ENCODE measurements at regions not wholly inside any gene's neighbourhood (a gene's known extent, or its start where the extent isn't known, plus 50 kb on each side); places are given as distances from the start of the nearest gene placed in this dataset.

- H3K27ac ChIP-seq (ENCODE audit: insufficient read depth, low read depth, low read length) = no peak overlapping the region
- FAIRE-seq = no peak
- BruUV-seq (replicated peaks) = no TSS peak
- no peak overlapping the region for H2AFZ ChIP-seq (ENCODE audit: low read depth, low read length)
- CTCF ChIA-PET = no interaction called here
- DNase-seq (ENCODE audit: low read depth, low spot score) = no peak
- H3K9ac ChIP-seq (replicated peaks; ENCODE audit: extremely low read depth, insufficient read depth, low read length) = no peak overlapping the region
- POLR2A ChIA-PET = no interaction called here
- no peak overlapping the region for H3K4me3 ChIP-seq (replicated peaks in 1 of 3; ENCODE audit: insufficient read depth in 1 of 3, low read depth in 1 of 3, low read length in 3 of 3)
- H3K9me1 ChIP-seq (replicated peaks; ENCODE audit: control insufficient read depth, extremely low read depth, insufficient read depth, low read length) = no peaks in the 10 kb centered on the region
- dilution Hi-C loops (cut with MboI; ENCODE audit: extremely low pct_ligation_motif_present, low sequenced_read_pairs) = no loop called here
- no peaks in the 10 kb centered on the region for H4K20me1 ChIP-seq (replicated peaks; ENCODE audit: control insufficient read depth, extremely low read depth, insufficient read depth, low read length)
- H3K36me3 ChIP-seq (ENCODE audit: control insufficient read depth in 2 of 2, extremely low read depth in 1 of 2, insufficient read depth in 2 of 2, low read length in 2 of 2) = no peaks in the 10 kb centered on the region
- no peaks in the 10 kb centered on the region for H3K27me3 ChIP-seq (ENCODE audit: control insufficient read depth in 2 of 2, insufficient read depth in 2 of 2, low read length in 2 of 2)
- no peaks in the 10 kb centered on the region for H3K4me1 ChIP-seq (ENCODE audit: control insufficient read depth, extremely low read depth, insufficient read depth, low read length)
- no peak overlapping the region for H3K4me2 ChIP-seq (ENCODE audit: insufficient read depth, low read length)
- no peaks in the 10 kb centered on the region for H3K79me2 ChIP-seq (ENCODE audit: control insufficient read depth, insufficient read depth, low read length)
- intact Hi-C loops (cut with micrococcal nuclease) = no loop called here
- no peak for TF ChIP-seq FOS (IDR thresholded peaks at IDR 0.05; ENCODE audit: borderline replicate concordance, insufficient read depth, low read length)
- no peak for TF ChIP-seq CTCF (IDR thresholded peaks at IDR 0.05; ENCODE audit: extremely low read depth in 1 of 2, insufficient read depth in 1 of 2, low read depth in 1 of 2, low read length in 2 of 2)
- no peak for TF ChIP-seq JUN (IDR thresholded peaks at IDR 0.05; ENCODE audit: borderline replicate concordance, insufficient read depth, insufficient read length, low read depth)
- no peak for TF ChIP-seq POLR2AphosphoS5 (IDR thresholded peaks at IDR 0.05; ENCODE audit: insufficient read depth, low read depth, low read length)
- TF ChIP-seq POLR2A (IDR thresholded peaks at IDR 0.05; ENCODE audit: low read depth, low read length) = no peak
- TF ChIP-seq, protein P1, sequence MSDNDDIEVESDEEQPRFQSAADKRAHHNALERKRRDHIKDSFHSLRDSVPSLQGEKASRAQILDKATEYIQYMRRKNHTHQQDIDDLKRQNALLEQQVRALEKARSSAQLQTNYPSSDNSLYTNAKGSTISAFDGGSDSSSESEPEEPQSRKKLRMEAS (IDR thresholded peaks at IDR 0.05; ENCODE audit: insufficient read depth, insufficient read length) = no peak
- TF ChIP-seq EZH2 (IDR thresholded peaks at IDR 0.05; ENCODE audit: borderline replicate concordance, low read depth, low read length, severe bottlenecking) = no peak
- H3K9me3 ChIP-seq (replicated peaks; ENCODE audit: control insufficient read depth, insufficient read depth, low read length) = no peaks in the 10 kb centered on the region
Measured at GRCh38 chrX:5220421-5220820, 1008.2 kb downstream of the NLGN4X start.
